Neural progenitor cell (in vitro differentiated cells): ENCODE measurements at regions not wholly inside any gene's neighbourhood (a gene's known extent, or its start where the extent isn't known, plus 50 kb on each side); places are given as distances from the start of the nearest gene placed in this dataset.

Source experiments
- CTCF ChIP-seq: fragments of 200-600 bp; sonication (generic); IDR thresholded peaks from 2 replicates; pipeline ENCODE4 v1.5.1; 2017; ENCODE audit warnings: antibody characterized with exemption, mild to moderate bottlenecking
- EZH2 ChIP-seq: fragments of 200-600 bp; sonication (generic); IDR thresholded peaks from 2 replicates; pipeline ENCODE4 v1.6.1; 2017; ENCODE audit warnings: antibody characterized with exemption, mild to moderate bottlenecking, moderate library complexity
- EZH2phosphoT487 ChIP-seq: fragments of 200-600 bp; sonication (generic); IDR thresholded peaks from 2 replicates; pipeline ENCODE4 v1.6.1; 2017; ENCODE audit warnings: antibody characterized with exemption

GRCh38 chrX:109783701-109784079, 50.6 kb upstream of the ACSL4 start:
- TF ChIP-seq EZH2 (no peak), CTCF (no peak), EZH2phosphoT487 (no peak)
